Mammary epithelial cell (primary cell): ENCODE measurements at regions not wholly inside any gene's neighbourhood (a gene's known extent, or its start where the extent isn't known, plus 50 kb on each side); places are given as distances from the start of the nearest gene placed in this dataset.

Source experiments
- EZH2 ChIP-seq: IDR thresholded peaks from 2 replicates; pipeline ENCODE4 v1.6.1; 2012; ENCODE audit warnings: low read length, inconsistent platforms, borderline replicate concordance
- TF ChIP-seq, protein P1 (sequence below), 2 donors: IDR thresholded peaks in 1 of 2; conservative IDR thresholded peaks in 1 of 2; 2 replicates each; pipeline ENCODE4 v1.5.1; 2011 to 2012; ENCODE audit warnings: inconsistent platforms in 2 of 2, low read length in 2 of 2, mild to moderate bottlenecking in 2 of 2, control low read depth in 1 of 2, low read depth in 1 of 2; ENCODE audit not compliant: insufficient read depth in 1 of 2; ENCODE audit errors: extremely low read depth in 1 of 2

DNA sequence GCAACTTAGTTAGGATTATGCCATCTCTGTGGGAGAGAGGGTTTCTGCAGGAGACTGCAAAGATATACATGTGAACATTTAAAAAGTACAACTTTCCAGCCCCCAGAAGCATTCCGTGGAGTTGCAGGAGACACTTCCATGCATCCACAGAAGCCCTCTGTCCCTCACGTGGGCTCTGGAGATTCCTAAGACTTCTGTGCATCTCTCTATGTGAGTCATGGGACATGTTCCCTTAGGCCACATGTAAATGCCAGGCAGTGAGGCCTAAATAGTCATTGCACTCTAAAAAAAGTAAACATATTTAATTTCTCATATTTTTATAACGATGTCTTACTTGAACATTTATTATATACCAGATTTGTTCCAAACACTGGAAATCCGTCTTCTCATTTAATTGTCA is 126.5 kb upstream of the ROPN1 start:
- TF ChIP-seq EZH2 = no peak
- TF ChIP-seq, protein P1, sequence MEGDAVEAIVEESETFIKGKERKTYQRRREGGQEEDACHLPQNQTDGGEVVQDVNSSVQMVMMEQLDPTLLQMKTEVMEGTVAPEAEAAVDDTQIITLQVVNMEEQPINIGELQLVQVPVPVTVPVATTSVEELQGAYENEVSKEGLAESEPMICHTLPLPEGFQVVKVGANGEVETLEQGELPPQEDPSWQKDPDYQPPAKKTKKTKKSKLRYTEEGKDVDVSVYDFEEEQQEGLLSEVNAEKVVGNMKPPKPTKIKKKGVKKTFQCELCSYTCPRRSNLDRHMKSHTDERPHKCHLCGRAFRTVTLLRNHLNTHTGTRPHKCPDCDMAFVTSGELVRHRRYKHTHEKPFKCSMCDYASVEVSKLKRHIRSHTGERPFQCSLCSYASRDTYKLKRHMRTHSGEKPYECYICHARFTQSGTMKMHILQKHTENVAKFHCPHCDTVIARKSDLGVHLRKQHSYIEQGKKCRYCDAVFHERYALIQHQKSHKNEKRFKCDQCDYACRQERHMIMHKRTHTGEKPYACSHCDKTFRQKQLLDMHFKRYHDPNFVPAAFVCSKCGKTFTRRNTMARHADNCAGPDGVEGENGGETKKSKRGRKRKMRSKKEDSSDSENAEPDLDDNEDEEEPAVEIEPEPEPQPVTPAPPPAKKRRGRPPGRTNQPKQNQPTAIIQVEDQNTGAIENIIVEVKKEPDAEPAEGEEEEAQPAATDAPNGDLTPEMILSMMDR (conservative IDR thresholded peaks at IDR 0.05 in 1 of 2, IDR thresholded peaks at IDR 0.05 in 1 of 2; ENCODE audit: extremely low read depth in 1 of 2, insufficient read depth in 1 of 2, low read depth in 1 of 2, low read length in 2 of 2) = no peak
